Ishikawa (cell line): ENCODE measurements at regions not wholly inside any gene's neighbourhood (a gene's known extent, or its start where the extent isn't known, plus 50 kb on each side); places are given as distances from the start of the nearest gene placed in this dataset.

Experiments used
- CEBPB ChIP-seq: IDR thresholded peaks from 2 replicates; pipeline ENCODE4 v1.6.1; 2012
- CREB1 ChIP-seq: IDR thresholded peaks from 2 replicates; pipeline ENCODE4 v1.6.1; 2012; ENCODE audit warnings: low read depth
- YY1 ChIP-seq: IDR thresholded peaks from 2 replicates; pipeline ENCODE4 v1.6.1; 2012; ENCODE audit warnings: low read depth
- ZBTB7A ChIP-seq: IDR thresholded peaks from 2 replicates; pipeline ENCODE4 v1.6.1; 2012; ENCODE audit warnings: low read depth
- TF ChIP-seq, protein P1 (sequence below): IDR thresholded peaks from 2 replicates; pipeline ENCODE4 v1.6.1; 2012; ENCODE audit warnings: low read depth, mild to moderate bottlenecking

DNA sequence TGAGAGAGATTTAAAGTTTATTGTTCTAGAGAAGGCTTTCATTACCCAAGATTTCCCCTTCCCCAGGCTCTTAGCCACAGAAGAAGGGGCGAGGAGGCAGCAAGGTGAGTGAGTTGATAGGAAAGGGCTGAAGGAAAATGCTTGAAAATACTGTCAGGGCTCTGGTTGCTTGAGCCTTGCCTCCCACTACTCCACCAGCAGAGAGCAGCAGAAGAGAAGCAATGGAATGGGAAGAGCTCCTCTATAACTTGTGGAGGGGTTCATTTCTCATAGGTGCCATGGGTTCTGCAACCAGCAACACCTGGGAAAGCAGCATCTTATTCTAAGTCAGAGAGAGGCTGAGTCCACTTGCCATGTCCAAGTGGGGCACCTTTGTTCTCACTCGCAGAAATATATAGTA lies 184.0 kb upstream of the CNTN6 start:
- TF ChIP-seq CEBPB (no peak), ZBTB7A (no peak), CREB1 (no peak), YY1 (no peak)
- TF ChIP-seq, protein P1, sequence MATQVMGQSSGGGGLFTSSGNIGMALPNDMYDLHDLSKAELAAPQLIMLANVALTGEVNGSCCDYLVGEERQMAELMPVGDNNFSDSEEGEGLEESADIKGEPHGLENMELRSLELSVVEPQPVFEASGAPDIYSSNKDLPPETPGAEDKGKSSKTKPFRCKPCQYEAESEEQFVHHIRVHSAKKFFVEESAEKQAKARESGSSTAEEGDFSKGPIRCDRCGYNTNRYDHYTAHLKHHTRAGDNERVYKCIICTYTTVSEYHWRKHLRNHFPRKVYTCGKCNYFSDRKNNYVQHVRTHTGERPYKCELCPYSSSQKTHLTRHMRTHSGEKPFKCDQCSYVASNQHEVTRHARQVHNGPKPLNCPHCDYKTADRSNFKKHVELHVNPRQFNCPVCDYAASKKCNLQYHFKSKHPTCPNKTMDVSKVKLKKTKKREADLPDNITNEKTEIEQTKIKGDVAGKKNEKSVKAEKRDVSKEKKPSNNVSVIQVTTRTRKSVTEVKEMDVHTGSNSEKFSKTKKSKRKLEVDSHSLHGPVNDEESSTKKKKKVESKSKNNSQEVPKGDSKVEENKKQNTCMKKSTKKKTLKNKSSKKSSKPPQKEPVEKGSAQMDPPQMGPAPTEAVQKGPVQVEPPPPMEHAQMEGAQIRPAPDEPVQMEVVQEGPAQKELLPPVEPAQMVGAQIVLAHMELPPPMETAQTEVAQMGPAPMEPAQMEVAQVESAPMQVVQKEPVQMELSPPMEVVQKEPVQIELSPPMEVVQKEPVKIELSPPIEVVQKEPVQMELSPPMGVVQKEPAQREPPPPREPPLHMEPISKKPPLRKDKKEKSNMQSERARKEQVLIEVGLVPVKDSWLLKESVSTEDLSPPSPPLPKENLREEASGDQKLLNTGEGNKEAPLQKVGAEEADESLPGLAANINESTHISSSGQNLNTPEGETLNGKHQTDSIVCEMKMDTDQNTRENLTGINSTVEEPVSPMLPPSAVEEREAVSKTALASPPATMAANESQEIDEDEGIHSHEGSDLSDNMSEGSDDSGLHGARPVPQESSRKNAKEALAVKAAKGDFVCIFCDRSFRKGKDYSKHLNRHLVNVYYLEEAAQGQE, result no peak
